Naive thymus-derived CD4-positive, alpha-beta T cell (primary cell): ENCODE measurements at regions not wholly inside any gene's neighbourhood (a gene's known extent, or its start where the extent isn't known, plus 50 kb on each side); places are given as distances from the start of the nearest gene placed in this dataset.
"Not testable (repeated sequence)": the region's sequence is repeated elsewhere in the genome, so short reads cannot be mapped to it uniquely, and the experiment has no call there.

Source experiments
- ATAC-seq: fragments of 150-1000 bp; cut with Tn5 transposase; 2 replicates; pipeline ENCODE4 v1.10.0; 2021; ENCODE audit warnings: mild to moderate bottlenecking, moderate library complexity
- CTCF ChIA-PET: fragments of 350-600 bp; sonication (Branson Sonifier 250); formaldehyde crosslinking; loops from one replicate; lab custom pipeline; 2021; ENCODE audit warnings: antibody characterized with exemption; lab: Charles Lee
- POLR2A ChIA-PET: fragments of 350-600 bp; sonication (Branson Sonifier 250); formaldehyde crosslinking; loops from one replicate; lab custom pipeline; 2021; ENCODE audit warnings: antibody characterized with exemption, inconsistent platforms; lab: Charles Lee
- DNase-seq, 9 donors: peaks; one replicate each; pipeline versions ENCODE4 v3.0.0 to v3.0.0-alpha.2; 2020 to 2022; ENCODE audit warnings: mixed read lengths in 1 of 9
- H3K27ac ChIP-seq: one replicate; pipeline ENCODE4 v1.7.0; 2013; ENCODE audit warnings: mild to moderate bottlenecking, low read depth, low read length, moderate library complexity
- H3K27me3 ChIP-seq, 2 donors: one replicate each; pipeline ENCODE4 v1.7.0; 2013; ENCODE audit warnings: low read length in 2 of 2, mild to moderate bottlenecking in 2 of 2, moderate library complexity in 2 of 2; ENCODE audit not compliant: control insufficient read depth in 2 of 2, insufficient read depth in 2 of 2
- H3K36me3 ChIP-seq, 3 experiments: 1 replicate in 2 of 3; 2 replicates in 1 of 3; pipeline ENCODE4 v1.7.0; 2013; ENCODE audit warnings: low read length in 3 of 3, mild to moderate bottlenecking in 3 of 3, moderate library complexity in 1 of 3; ENCODE audit not compliant: insufficient read depth in 3 of 3, control insufficient read depth in 2 of 3
- H3K4me1 ChIP-seq, 2 donors: one replicate each; pipeline ENCODE4 v1.7.0; 2013; ENCODE audit warnings: low read length in 2 of 2, mild to moderate bottlenecking in 2 of 2, moderate library complexity in 1 of 2; ENCODE audit not compliant: control insufficient read depth in 2 of 2, insufficient read depth in 2 of 2
- H3K4me3 ChIP-seq: 2 replicates; pipeline ENCODE4 v1.7.0; 2013; ENCODE audit warnings: mild to moderate bottlenecking, low read length
- H3K9me3 ChIP-seq, 3 experiments: 1 replicate in 2 of 3; 2 replicates in 1 of 3; pipeline ENCODE4 v1.7.0; 2013; ENCODE audit warnings: low read length in 3 of 3; ENCODE audit not compliant: control insufficient read depth in 2 of 3
- H3K27ac Mint-ChIP-seq, 9 donors: one replicate each; pipeline ENCODE4 v1.8.0; 2020 to 2022; ENCODE audit warnings: mixed read lengths in 9 of 9, mild to moderate bottlenecking in 8 of 9, moderate library complexity in 5 of 9, inconsistent platforms in 2 of 9
- H3K27me3 Mint-ChIP-seq, 5 donors: one replicate each; pipeline ENCODE4 v1.8.0; 2021 to 2022; ENCODE audit warnings: mixed read lengths in 5 of 5, mild to moderate bottlenecking in 1 of 5
- H3K36me3 Mint-ChIP-seq, 5 donors: one replicate each; pipeline ENCODE4 v1.8.0; 2020 to 2022; ENCODE audit warnings: mixed read lengths in 5 of 5, mild to moderate bottlenecking in 3 of 5, inconsistent platforms in 1 of 5
- H3K4me1 Mint-ChIP-seq, 7 donors: one replicate each; pipeline ENCODE4 v1.8.0; 2020 to 2022; ENCODE audit warnings: mixed read lengths in 7 of 7, mild to moderate bottlenecking in 3 of 7, inconsistent platforms in 1 of 7
- H3K4me3 Mint-ChIP-seq, 10 donors: one replicate each; pipeline ENCODE4 v1.8.0; 2020 to 2022; ENCODE audit warnings: mild to moderate bottlenecking in 10 of 10, mixed read lengths in 10 of 10, moderate library complexity in 6 of 10, inconsistent platforms in 2 of 10
- H3K9me3 Mint-ChIP-seq, 11 donors: one replicate each; pipeline ENCODE4 v1.8.0; 2020 to 2022; ENCODE audit warnings: mixed read lengths in 11 of 11, mild to moderate bottlenecking in 4 of 11, inconsistent platforms in 1 of 11, moderate library complexity in 1 of 11
- intact Hi-C, 2 donors: fragments of 100-400 bp; cut with micrococcal nuclease; formaldehyde crosslinking; loops; one replicate each; pipeline ENCODE4 v1.15.1; 2023

DNA sequence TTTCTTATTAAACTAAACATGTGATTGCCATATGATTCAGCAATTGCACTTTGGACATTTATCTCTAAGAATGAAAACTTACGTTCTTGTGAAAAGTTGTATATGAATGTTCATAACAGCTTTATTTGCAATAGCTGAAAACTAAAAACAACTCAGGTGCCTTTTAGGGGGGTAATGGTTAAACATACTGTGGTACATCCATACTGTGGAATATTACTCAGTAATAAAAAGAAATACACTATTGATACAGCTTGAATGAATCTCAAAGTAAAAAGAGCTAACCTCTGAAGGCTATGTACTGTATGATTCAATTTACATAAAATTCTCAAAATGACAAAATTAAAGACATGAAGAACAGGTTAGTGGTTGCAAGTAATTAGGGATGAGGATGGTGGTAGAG is 339.5 kb upstream of the PAPPA start:
- no peak overlapping the region for H3K4me3 ChIP-seq
- CTCF ChIA-PET: no interaction called here
- H3K4me1 ChIP-seq: no peaks in the 10 kb centered on the region
- Mint-ChIP-seq H3K4me1 (no peaks in the 10 kb centered on the region), H3K36me3 (no peaks in the 10 kb centered on the region), H3K9me3 (peaks cover 0 to 28% (median 7%) of the 10 kb centered on the region in 11 donors), H3K27me3 (no peaks in the 10 kb centered on the region), H3K4me3 (no peak overlapping the region), H3K27ac (no peak overlapping the region)
- no peak for ATAC-seq
- no peak for DNase-seq
- POLR2A ChIA-PET: no interaction called here
- no peaks in the 10 kb centered on the region for H3K36me3 ChIP-seq
- H3K27ac ChIP-seq: no peak overlapping the region
- H3K9me3 ChIP-seq: no peaks in the 10 kb centered on the region
- no peaks in the 10 kb centered on the region for H3K27me3 ChIP-seq
- intact Hi-C loops: no loop called here

DNA sequence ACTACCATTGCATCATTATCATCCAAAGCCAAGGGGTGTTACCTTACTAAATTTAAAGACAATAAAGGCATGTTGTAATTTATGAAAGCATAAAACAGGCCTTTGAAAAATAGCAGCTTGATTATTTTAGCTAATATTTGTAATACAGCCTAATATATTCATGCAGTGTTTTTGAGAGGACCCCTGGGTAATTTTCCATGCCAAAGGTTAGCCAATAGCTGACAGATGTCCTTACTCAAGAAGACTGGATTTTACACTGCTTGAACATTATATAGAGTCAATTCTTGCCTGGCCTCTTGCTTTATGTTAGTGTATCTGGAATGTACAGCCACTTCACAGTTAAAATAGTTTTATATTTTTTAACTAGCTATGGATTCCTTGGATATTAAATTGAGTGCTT is 337.8 kb upstream of the PAPPA start:
- H3K36me3 ChIP-seq: no peaks in the 10 kb centered on the region
- H3K4me3 ChIP-seq: no peak overlapping the region
- no peaks in the 10 kb centered on the region for H3K36me3 Mint-ChIP-seq
- DNase-seq: no peak
- ChIA-PET CTCF (no interaction called here), POLR2A (no interaction called here)
- no peaks in the 10 kb centered on the region for H3K4me1 ChIP-seq
- intact Hi-C loops: no loop called here
- H3K27me3 ChIP-seq: no peaks in the 10 kb centered on the region
- H3K27ac ChIP-seq: no peak overlapping the region
- ATAC-seq: no peak
- H3K9me3 ChIP-seq: no peaks in the 10 kb centered on the region
- no peak overlapping the region for H3K4me3 Mint-ChIP-seq
- H3K4me1 Mint-ChIP-seq: no peaks in the 10 kb centered on the region
- peaks cover 0 to 28% (median 9%) of the 10 kb centered on the region in 11 donors for H3K9me3 Mint-ChIP-seq
- no peak overlapping the region for H3K27ac Mint-ChIP-seq
- no peaks in the 10 kb centered on the region for H3K27me3 Mint-ChIP-seq

DNA sequence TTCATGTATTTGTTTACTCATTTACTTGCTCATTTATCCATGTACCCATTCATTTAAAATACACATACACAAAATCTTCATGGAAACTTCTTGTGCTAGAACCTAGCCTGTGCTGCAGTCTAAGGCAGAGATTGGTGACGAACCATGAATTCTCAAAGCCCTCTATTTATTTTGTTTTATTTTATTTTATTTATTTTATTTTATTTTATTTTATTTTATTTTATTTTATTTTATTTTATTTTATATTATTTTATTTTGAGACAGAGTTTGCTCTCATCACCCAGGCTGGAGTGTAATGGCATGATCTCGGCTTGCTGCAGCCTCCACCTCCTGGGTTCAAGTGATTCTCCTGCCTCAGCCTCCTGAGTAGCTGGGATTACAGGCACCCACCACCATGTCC is 334.9 kb upstream of the PAPPA start:
- H3K27me3 ChIP-seq, H3K4me1 ChIP-seq, H3K36me3 Mint-ChIP-seq, DNase-seq, H3K9me3 ChIP-seq, intact Hi-C loops, ATAC-seq, H3K36me3 ChIP-seq, H3K4me1 Mint-ChIP-seq, H3K27ac Mint-ChIP-seq, CTCF ChIA-PET, POLR2A ChIA-PET, H3K4me3 ChIP-seq, H3K4me3 Mint-ChIP-seq, H3K27ac ChIP-seq, H3K27me3 Mint-ChIP-seq: not testable (repeated sequence)
- peaks cover under 1 to 27% (median 10%) of the 10 kb centered on the region in 11 donors for H3K9me3 Mint-ChIP-seq

DNA sequence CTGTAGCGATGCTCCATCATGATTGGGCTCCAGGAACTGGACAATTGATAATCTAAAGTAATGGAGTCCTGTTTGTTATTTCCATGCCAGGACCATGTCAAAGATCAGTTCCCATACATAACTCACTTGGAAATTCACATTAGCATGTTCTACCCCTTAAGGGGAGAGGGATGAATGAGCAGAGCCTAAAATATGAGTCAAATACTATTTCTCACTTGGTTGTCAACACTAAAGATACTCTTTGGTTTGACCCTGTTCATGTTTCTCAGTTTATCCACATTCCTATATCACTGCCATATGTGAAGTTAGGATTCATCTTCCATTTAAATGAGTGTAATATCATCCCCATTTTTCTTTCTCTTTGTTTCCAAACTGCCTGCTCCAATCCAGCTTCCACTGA is 321.6 kb upstream of the PAPPA start:
- H3K36me3 ChIP-seq: no peaks in the 10 kb centered on the region
- ATAC-seq: no peak
- H3K27me3 Mint-ChIP-seq: no peaks in the 10 kb centered on the region
- H3K36me3 Mint-ChIP-seq: no peaks in the 10 kb centered on the region
- no peak overlapping the region for H3K27ac Mint-ChIP-seq
- no peaks in the 10 kb centered on the region for H3K9me3 ChIP-seq
- H3K4me3 ChIP-seq: no peak overlapping the region
- no peaks in the 10 kb centered on the region for H3K4me1 ChIP-seq
- intact Hi-C loops: no loop called here
- no peaks in the 10 kb centered on the region for H3K4me1 Mint-ChIP-seq
- H3K27ac ChIP-seq: no peak overlapping the region
- no peaks in the 10 kb centered on the region for H3K27me3 ChIP-seq
- CTCF ChIA-PET: no interaction called here
- POLR2A ChIA-PET: no interaction called here
- no peak for DNase-seq
- H3K4me3 Mint-ChIP-seq: no peak overlapping the region
- H3K9me3 Mint-ChIP-seq: peaks cover 0 to 16% (median 5%) of the 10 kb centered on the region in 11 donors

GRCh38 chr9:115837618-115838017 is 316.0 kb upstream of the PAPPA start:
- Histone ChIP-seq H3K4me3 (no peak overlapping the region), H3K9me3 (no peaks in the 10 kb centered on the region), H3K27me3 (no peaks in the 10 kb centered on the region), H3K4me1 (no peaks in the 10 kb centered on the region), H3K36me3 (no peaks in the 10 kb centered on the region), H3K27ac (no peak overlapping the region)
- ChIA-PET CTCF (no interaction called here), POLR2A (no interaction called here)
- ATAC-seq (no peak), DNase-seq (no peak)
- Mint-ChIP-seq H3K4me3 (no peak overlapping the region), H3K27ac (no peak overlapping the region), H3K36me3 (no peaks in the 10 kb centered on the region), H3K4me1 (no peaks in the 10 kb centered on the region), H3K27me3 (no peaks in the 10 kb centered on the region), H3K9me3 (peaks cover 0 to 20% (median 7%) of the 10 kb centered on the region in 11 donors)
- intact Hi-C loops: no loop called here

- no peak overlapping the region for H3K27ac Mint-ChIP-seq
- H3K27me3 ChIP-seq: no peaks in the 10 kb centered on the region
- no peaks in the 10 kb centered on the region for H3K36me3 Mint-ChIP-seq
- intact Hi-C loops: no loop called here
- peaks cover 0 to 3% (median 0%) of the 10 kb centered on the region in 5 donors for H3K27me3 Mint-ChIP-seq
- H3K4me3 ChIP-seq: no peak overlapping the region
- H3K36me3 ChIP-seq: no peaks in the 10 kb centered on the region
- CTCF ChIA-PET: no interaction called here
- no peak overlapping the region for H3K4me3 Mint-ChIP-seq
- peaks cover 0 to 19% (median 8%) of the 10 kb centered on the region in 11 donors for H3K9me3 Mint-ChIP-seq
- H3K4me1 Mint-ChIP-seq: no peaks in the 10 kb centered on the region
- POLR2A ChIA-PET: no interaction called here
- ATAC-seq: no peak
- H3K9me3 ChIP-seq: no peaks in the 10 kb centered on the region
- no peak for DNase-seq
- H3K4me1 ChIP-seq: no peaks in the 10 kb centered on the region
- no peak overlapping the region for H3K27ac ChIP-seq
Measured at GRCh38 chr9:115838417-115838816, 315.2 kb upstream of the PAPPA start.

DNA sequence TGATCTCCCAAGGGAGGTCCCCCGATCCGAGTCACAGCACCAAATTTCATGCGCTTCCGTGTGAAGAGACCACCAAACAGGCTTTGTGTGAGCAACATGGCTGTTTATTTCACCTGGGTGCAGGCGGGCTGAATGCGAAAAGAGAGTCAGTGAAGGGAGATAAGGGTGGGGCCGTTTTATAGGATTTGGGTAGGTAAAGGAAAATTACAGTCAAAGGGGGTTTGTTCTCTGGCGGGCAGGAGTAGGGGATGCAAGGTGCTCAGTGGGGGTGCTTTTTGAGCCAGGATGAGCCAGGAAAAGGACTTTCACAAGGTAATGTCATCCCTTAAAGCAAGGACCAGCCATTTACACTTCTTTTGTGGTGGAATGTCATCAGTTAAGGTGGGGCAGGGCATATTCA is 309.2 kb upstream of the PAPPA start:
- Mint-ChIP-seq H3K9me3 (peaks cover 0 to 16% (median 1%) of the 10 kb centered on the region in 11 donors), H3K27me3 (peaks cover 0 to 14% (median 0%) of the 10 kb centered on the region in 5 donors)
- H3K27ac ChIP-seq, POLR2A ChIA-PET, H3K4me3 ChIP-seq, H3K36me3 Mint-ChIP-seq, DNase-seq, intact Hi-C loops, H3K27me3 ChIP-seq, H3K9me3 ChIP-seq, H3K4me1 Mint-ChIP-seq, H3K4me3 Mint-ChIP-seq, H3K36me3 ChIP-seq, ATAC-seq, H3K4me1 ChIP-seq, H3K27ac Mint-ChIP-seq, CTCF ChIA-PET: not testable (repeated sequence)
